ENCODE measurements at regions not wholly inside any gene's neighbourhood (a gene's known extent, or its start where the extent isn't known, plus 50 kb on each side); places are given as distances from the start of the nearest gene placed in this dataset.

DNA sequence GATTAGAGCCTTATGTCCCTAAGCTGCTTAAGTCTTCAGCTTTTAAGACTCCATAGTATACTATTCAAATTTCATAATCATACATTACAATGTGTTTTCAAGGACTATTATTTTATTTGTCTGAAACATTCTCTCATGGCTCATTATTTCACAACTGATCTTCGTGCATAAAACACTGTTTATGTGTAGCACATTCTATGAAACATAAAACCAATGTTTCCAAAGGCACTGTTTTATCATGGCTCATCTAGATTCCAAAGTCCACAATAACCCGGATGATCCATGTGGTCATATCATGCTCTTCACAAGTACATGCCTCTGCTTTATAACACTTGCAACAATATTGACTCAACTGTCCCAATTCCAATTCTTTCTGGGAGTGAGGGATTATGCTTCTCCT is 806.1 kb downstream of the TNS3 start:
- TF ChIP-seq CTCF (IDR thresholded peaks at IDR 0.05) (no peak), POLR2A (IDR thresholded peaks at IDR 0.05) (no peak)

Measured in adrenal gland (tissue), 5 donors.